ENCODE measurements at regions not wholly inside any gene's neighbourhood (a gene's known extent, or its start where the extent isn't known, plus 50 kb on each side); places are given as distances from the start of the nearest gene placed in this dataset.

DNA sequence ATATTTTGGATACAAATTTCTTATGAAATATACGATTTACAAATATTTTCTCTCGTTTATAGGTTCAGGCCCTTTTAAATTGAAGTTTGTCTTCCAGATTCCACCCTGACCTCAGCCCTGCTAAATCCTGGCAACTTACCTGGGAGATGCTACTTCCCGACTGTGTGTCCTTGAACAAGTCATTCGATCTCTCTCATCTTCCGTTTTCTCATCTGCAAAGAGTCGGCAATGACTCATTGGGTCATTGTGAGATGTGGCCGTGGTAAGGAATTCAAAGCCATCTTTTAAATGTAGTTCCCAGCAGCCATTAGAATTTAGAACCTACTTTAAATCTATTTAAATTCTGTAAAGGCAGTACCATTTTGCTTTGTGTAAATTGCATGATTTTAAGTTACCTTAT is 72.5 kb downstream of the LHX2 start:
- Histone ChIP-seq H3K9me1 (ENCODE audit: control insufficient read depth, extremely low read depth, insufficient read depth, low read length) (no peaks in the 10 kb centered on the region), H2AFZ (ENCODE audit: control insufficient read depth, low read length) (no peak overlapping the region), H3K79me2 (ENCODE audit: control insufficient read depth, insufficient read depth, low read length) (no peaks in the 10 kb centered on the region), H3K36me3 (ENCODE audit: control insufficient read depth in 2 of 2, extremely low read depth in 1 of 2, insufficient read depth in 2 of 2, low read length in 2 of 2) (no peaks in the 10 kb centered on the region), H3K9me3 (ENCODE audit: control insufficient read depth, low read depth, low read length) (no peaks in the 10 kb centered on the region), H3K4me3 (ENCODE audit: control insufficient read depth in 2 of 3, extremely low read depth in 1 of 3, insufficient read depth in 2 of 3, low read depth in 1 of 3, low read length in 3 of 3) (no peak overlapping the region), H3K4me1 (ENCODE audit: control insufficient read depth, extremely low read depth, insufficient read depth, low read length) (peaks cover 6% of the 10 kb centered on the region), H3K27ac (ENCODE audit: control insufficient read depth, insufficient read depth, low read length) (no peak overlapping the region), H3K9ac (ENCODE audit: control insufficient read depth, extremely low read depth, insufficient read depth, low read length) (no peak overlapping the region), H3K27me3 (ENCODE audit: control insufficient read depth, extremely low read depth, insufficient read depth, low read length) (peaks cover 3% of the 10 kb centered on the region), H4K20me1 (ENCODE audit: control insufficient read depth, extremely low read depth, insufficient read depth, low read length) (no peaks in the 10 kb centered on the region), H3K4me2 (ENCODE audit: control insufficient read depth, extremely low read depth, insufficient read depth, low read depth, low read length) (no peak overlapping the region)
- TF ChIP-seq, protein P1, sequence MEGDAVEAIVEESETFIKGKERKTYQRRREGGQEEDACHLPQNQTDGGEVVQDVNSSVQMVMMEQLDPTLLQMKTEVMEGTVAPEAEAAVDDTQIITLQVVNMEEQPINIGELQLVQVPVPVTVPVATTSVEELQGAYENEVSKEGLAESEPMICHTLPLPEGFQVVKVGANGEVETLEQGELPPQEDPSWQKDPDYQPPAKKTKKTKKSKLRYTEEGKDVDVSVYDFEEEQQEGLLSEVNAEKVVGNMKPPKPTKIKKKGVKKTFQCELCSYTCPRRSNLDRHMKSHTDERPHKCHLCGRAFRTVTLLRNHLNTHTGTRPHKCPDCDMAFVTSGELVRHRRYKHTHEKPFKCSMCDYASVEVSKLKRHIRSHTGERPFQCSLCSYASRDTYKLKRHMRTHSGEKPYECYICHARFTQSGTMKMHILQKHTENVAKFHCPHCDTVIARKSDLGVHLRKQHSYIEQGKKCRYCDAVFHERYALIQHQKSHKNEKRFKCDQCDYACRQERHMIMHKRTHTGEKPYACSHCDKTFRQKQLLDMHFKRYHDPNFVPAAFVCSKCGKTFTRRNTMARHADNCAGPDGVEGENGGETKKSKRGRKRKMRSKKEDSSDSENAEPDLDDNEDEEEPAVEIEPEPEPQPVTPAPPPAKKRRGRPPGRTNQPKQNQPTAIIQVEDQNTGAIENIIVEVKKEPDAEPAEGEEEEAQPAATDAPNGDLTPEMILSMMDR (optimal IDR thresholded peaks at IDR 0.05 in 1 of 3, IDR thresholded peaks at IDR 0.05 in 1 of 3, conservative IDR thresholded peaks at IDR 0.05 in 1 of 3; ENCODE audit: extremely low read depth in 1 of 3, insufficient read depth in 2 of 3, low read length in 3 of 3): no peak
- no peak for TF ChIP-seq EZH2 (IDR thresholded peaks at IDR 0.05; ENCODE audit: low read length)
- FAIRE-seq (no peak), DNase-seq (ENCODE audit: low read depth, low spot score) (no peak)
- dilution Hi-C loops (cut with MboI; ENCODE audit: extremely low pct_ligation_motif_present, low sequenced_read_pairs): no loop called here

DNA sequence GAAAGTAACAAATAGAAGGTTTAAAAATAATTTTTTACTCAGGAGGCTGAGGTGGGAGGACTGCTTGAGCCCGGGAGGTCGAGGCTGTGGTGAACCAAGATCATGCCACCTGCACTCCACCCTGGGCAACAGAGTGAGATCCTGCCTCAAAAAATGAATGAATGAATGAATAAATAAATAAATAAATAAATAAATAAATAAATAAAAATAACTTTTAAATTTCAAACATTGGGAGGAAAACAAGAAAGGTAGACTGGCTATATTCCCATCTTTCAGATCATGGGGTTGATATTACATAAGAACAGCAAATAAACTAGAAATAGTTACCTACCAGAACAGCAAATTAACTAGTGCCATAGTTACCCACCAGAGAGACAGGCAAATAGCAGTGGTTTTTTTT is 75.7 kb downstream of the LHX2 start:
- FAIRE-seq (no peak), DNase-seq (ENCODE audit: low read depth, low spot score) (no peak)
- Histone ChIP-seq H3K4me1 (ENCODE audit: control insufficient read depth, extremely low read depth, insufficient read depth, low read length) (no peaks in the 10 kb centered on the region), H3K9ac (ENCODE audit: control insufficient read depth, extremely low read depth, insufficient read depth, low read length) (no peak overlapping the region), H3K36me3 (ENCODE audit: control insufficient read depth in 2 of 2, extremely low read depth in 1 of 2, insufficient read depth in 2 of 2, low read length in 2 of 2) (no peaks in the 10 kb centered on the region), H3K79me2 (ENCODE audit: control insufficient read depth, insufficient read depth, low read length) (no peaks in the 10 kb centered on the region), H3K4me2 (ENCODE audit: control insufficient read depth, extremely low read depth, insufficient read depth, low read depth, low read length) (no peak overlapping the region), H2AFZ (ENCODE audit: control insufficient read depth, low read length) (no peak overlapping the region), H3K27ac (ENCODE audit: control insufficient read depth, insufficient read depth, low read length) (no peak overlapping the region), H3K9me1 (ENCODE audit: control insufficient read depth, extremely low read depth, insufficient read depth, low read length) (no peaks in the 10 kb centered on the region), H3K27me3 (ENCODE audit: control insufficient read depth, extremely low read depth, insufficient read depth, low read length) (peaks cover 3% of the 10 kb centered on the region), H4K20me1 (ENCODE audit: control insufficient read depth, extremely low read depth, insufficient read depth, low read length) (no peaks in the 10 kb centered on the region), H3K9me3 (ENCODE audit: control insufficient read depth, low read depth, low read length) (no peaks in the 10 kb centered on the region), H3K4me3 (ENCODE audit: control insufficient read depth in 2 of 3, extremely low read depth in 1 of 3, insufficient read depth in 2 of 3, low read depth in 1 of 3, low read length in 3 of 3) (no peak overlapping the region)
- dilution Hi-C loops (cut with MboI; ENCODE audit: extremely low pct_ligation_motif_present, low sequenced_read_pairs): no loop called here
- TF ChIP-seq, protein P1 (optimal IDR thresholded peaks at IDR 0.05 in 1 of 3, IDR thresholded peaks at IDR 0.05 in 1 of 3, conservative IDR thresholded peaks at IDR 0.05 in 1 of 3; ENCODE audit: extremely low read depth in 1 of 3, insufficient read depth in 2 of 3, low read length in 3 of 3): no peak
- no peak for TF ChIP-seq EZH2 (IDR thresholded peaks at IDR 0.05; ENCODE audit: low read length)

Measured in keratinocyte (primary cell).